GM12878 (cell line): ENCODE measurements at regions not wholly inside any gene's neighbourhood (a gene's known extent, or its start where the extent isn't known, plus 50 kb on each side); places are given as distances from the start of the nearest gene placed in this dataset.

Experiments
- ATAC-seq: fragments of 200-7000 bp; cut with Tn5 transposase; 3 replicates; pipeline ENCODE4 v1.9.1; 2020; ENCODE audit warnings: mild to moderate bottlenecking, moderate library complexity
- BruUV-seq: library from RNA; stranded (reverse); fragments of 400-500 nt; replicated peaks from 2 replicates; lab custom pipeline; 2021; lab: Mats Ljungman, UMichigan
- CTCF ChIA-PET: fragments of 300-600 bp; sonication (Branson Sonifier 250); formaldehyde crosslinking; extraction: SDS; loops from one replicate; lab custom pipeline; 2021; ENCODE audit warnings: inconsistent platforms; lab: Yijun Ruan, JAX
- POLR2A ChIA-PET: fragments of 350-600 bp; formaldehyde crosslinking; extraction: SDS; loops from one replicate; lab custom pipeline; 2021; ENCODE audit warnings: inconsistent platforms; lab: Charles Lee
- RAD21 ChIA-PET: fragments of 300-600 bp; sonication (Branson Sonifier 250); formaldehyde crosslinking; loops from one replicate; lab custom pipeline; 2023; ENCODE audit warnings: antibody characterized with exemption; ENCODE audit not compliant: unreplicated experiment; lab: Charles Lee
- SMC1A ChIA-PET: fragments of 300-600 bp; sonication (Branson Sonifier 250); formaldehyde crosslinking; loops from one replicate; lab custom pipeline; 2023; ENCODE audit not compliant: unreplicated experiment, uncharacterized antibody; lab: Charles Lee
- DNase-seq: peaks from one replicate; pipeline ENCODE4 v3.0.0-alpha.2; 2011; ENCODE audit warnings: low read depth, low spot score
- FAIRE-seq: peaks from 3 replicates; lab custom pipeline; 2011; peaks lifted over from hg19 to GRCh38; lab: Jason Lieb, UNC
- H2AFZ ChIP-seq: 2 replicates; pipeline ENCODE4 v1.6.0; 2011; ENCODE audit warnings: low read depth, low read length, control low read depth; ENCODE audit not compliant: control insufficient read depth
- H3K27ac ChIP-seq: 2 replicates; pipeline ENCODE4 v1.5.1; 2011; ENCODE audit warnings: control low read depth; ENCODE audit not compliant: control insufficient read depth, insufficient read depth
- H3K27me3 ChIP-seq, 2 experiments: replicated peaks in 1 of 2; 2 replicates each; pipeline versions ENCODE4 v1.6.0 to v1.6.1; 2011; ENCODE audit warnings: low read length in 1 of 2; ENCODE audit not compliant: control insufficient read depth in 2 of 2, insufficient read depth in 2 of 2
- H3K36me3 ChIP-seq, 2 experiments: 2 replicates each; pipeline ENCODE4 v1.5.1; 2011; ENCODE audit warnings: low read length in 1 of 2; ENCODE audit not compliant: control insufficient read depth in 2 of 2, insufficient read depth in 2 of 2
- H3K4me1 ChIP-seq: 2 replicates; pipeline ENCODE4 v1.6.1; 2011; ENCODE audit warnings: mild to moderate bottlenecking, low read length, moderate library complexity, mixed read lengths; ENCODE audit not compliant: control insufficient read depth, insufficient read depth
- H3K4me2 ChIP-seq: 2 replicates; pipeline ENCODE4 v1.6.0; 2011; ENCODE audit warnings: control low read depth; ENCODE audit not compliant: control insufficient read depth, insufficient read depth
- H3K4me3 ChIP-seq: fragments of 200-600 bp; sonication (generic); 2 replicates; pipeline ENCODE4 v1.5.1; 2016
- H3K79me2 ChIP-seq: 2 replicates; pipeline ENCODE4 v1.6.0; 2011; ENCODE audit warnings: low read length; ENCODE audit not compliant: control insufficient read depth, insufficient read depth
- H3K9ac ChIP-seq: 2 replicates; pipeline ENCODE4 v1.8.0; 2011; ENCODE audit warnings: low read length, control low read depth, mixed read lengths; ENCODE audit not compliant: control insufficient read depth, insufficient read depth
- H3K9me3 ChIP-seq: replicated peaks from 3 replicates; pipeline ENCODE4 v1.5.1; 2011; ENCODE audit warnings: mild to moderate bottlenecking, low read length; ENCODE audit not compliant: control insufficient read depth, insufficient read depth
- H4K20me1 ChIP-seq: 2 replicates; pipeline ENCODE4 v1.6.0; 2011; ENCODE audit not compliant: control insufficient read depth, insufficient read depth
- BCLAF1 ChIP-seq: fragments of 450-650 bp; IDR thresholded peaks from 2 replicates; pipeline ENCODE4 v1.6.1; 2017; ENCODE audit warnings: antibody characterized with exemption, mild to moderate bottlenecking, moderate library complexity
- CTCF ChIP-seq, 3 experiments: IDR thresholded peaks in 2 of 3; conservative IDR thresholded peaks in 1 of 3; 2 replicates each; pipeline ENCODE4 v1.5.1; 2011; ENCODE audit warnings: low read depth in 3 of 3, low read length in 3 of 3, mild to moderate bottlenecking in 3 of 3, control low read depth in 2 of 3, moderate library complexity in 2 of 3, inconsistent platforms in 1 of 3, mixed read lengths in 1 of 3; ENCODE audit not compliant: control insufficient read depth in 2 of 3, insufficient read depth in 1 of 3; ENCODE audit errors: extremely low read depth in 1 of 3
- PAX8 ChIP-seq: fragments of 450-650 bp; IDR thresholded peaks from 2 replicates; pipeline ENCODE4 v1.6.1; 2017; ENCODE audit warnings: mild to moderate bottlenecking, moderate library complexity
- RAD21 ChIP-seq: IDR thresholded peaks from 2 replicates; pipeline ENCODE4 v1.6.1; 2011; ENCODE audit warnings: mild to moderate bottlenecking, low read depth, low read length, moderate library complexity; ENCODE audit not compliant: insufficient read depth
- SMC3 ChIP-seq: IDR thresholded peaks from 2 replicates; pipeline ENCODE4 v1.6.1; 2011; ENCODE audit warnings: low read length, improper control_type of control experiment, borderline replicate concordance
- SPI1 ChIP-seq: IDR thresholded peaks from 2 replicates; pipeline ENCODE4 v1.6.1; 2011; ENCODE audit warnings: low read depth, mild to moderate bottlenecking, low read length, moderate library complexity, borderline replicate concordance; ENCODE audit not compliant: insufficient read depth
- SREBF1 ChIP-seq: IDR thresholded peaks from 2 replicates; pipeline ENCODE4 v1.6.1; 2012; ENCODE audit warnings: mild to moderate bottlenecking, low read length
- WGBS: methylation state at CpG from one replicate; pipeline ENCODE4 v1.1.6; 2016; ENCODE audit warnings: low lambda C conversion rate; ENCODE audit not compliant: insufficient replicate concordance, insufficient coverage; ENCODE audit errors: missing lambda C conversion rate; 5-methylcytosine and 5-hydroxymethylcytosine counted together
- in situ Hi-C: fragments of 300-500 bp; cut with MboI; formaldehyde crosslinking; loops from 9 replicates; pipeline ENCODE4 v1.14.3; 2018; ENCODE audit warnings: mixed read lengths
- intact Hi-C: fragments of 100-400 bp; cut with micrococcal nuclease; formaldehyde crosslinking; loops from one replicate; pipeline ENCODE4 v1.14.2; 2022; ENCODE audit not compliant: unreplicated experiment

GRCh38 chr16:6091021-6091420, 993.4 kb upstream of the EEF2KMT start:
- Histone ChIP-seq H3K36me3 (no peaks in the 10 kb centered on the region), H3K27me3 (no peaks in the 10 kb centered on the region), H3K79me2 (no peaks in the 10 kb centered on the region), H3K4me2 (no peak overlapping the region)
- ChIA-PET CTCF (interaction anchor here (1.6 kb wide), 1 partner anchor 9 kb away, joined by 4 read pairs; no protein-coding TSS in a partner anchor), RAD21 (no interaction called here)
- no peak for DNase-seq
- no TSS peak for BruUV-seq
- TF ChIP-seq SREBF1: no peak
- TF ChIP-seq PAX8: no peak
- no peak for TF ChIP-seq SPI1
- TF ChIP-seq, all 136 proteins: peak for 0
- intact Hi-C loops: no loop called here
- Histone ChIP-seq H3K9me3 (no peaks in the 10 kb centered on the region), H3K9ac (no peak overlapping the region), H4K20me1 (no peaks in the 10 kb centered on the region), H3K4me3 (no peak overlapping the region), H3K4me1 (no peaks in the 10 kb centered on the region), H2AFZ (no peak overlapping the region), H3K27ac (no peak overlapping the region)
- POLR2A ChIA-PET: no interaction called here
- ATAC-seq (no peak), FAIRE-seq (no peak)
- in situ Hi-C loops: no loop called here
- SMC1A ChIA-PET: no interaction called here
- WGBS: 13% methylated on average over 3 of the region's 3 CpGs

GRCh38 chr16:6081320-6081976, 983.9 kb upstream of the EEF2KMT start:
- Histone ChIP-seq H3K9ac (no peak overlapping the region), H3K27me3 (no peaks in the 10 kb centered on the region), H3K79me2 (no peaks in the 10 kb centered on the region), H4K20me1 (no peaks in the 10 kb centered on the region), H3K4me2 (no peak overlapping the region), H3K4me3 (no peak overlapping the region), H2AFZ (no peak overlapping the region), H3K27ac (no peak overlapping the region), H3K36me3 (no peaks in the 10 kb centered on the region), H3K4me1 (no peaks in the 10 kb centered on the region), H3K9me3 (no peaks in the 10 kb centered on the region; the same call in 2 of the 3 replicates)
- POLR2A ChIA-PET: no interaction called here
- CTCF ChIA-PET: interaction anchor here (0.5 to 2.1 kb wide), 17 partner anchors 10 to 845 kb away, joined by 3 to 14 read pairs (median 4); no protein-coding TSS in a partner anchor
- no peak for FAIRE-seq
- DNase-seq: no peak
- SMC1A ChIA-PET: interaction anchor here (2.0 kb wide), 1 partner anchor 561 kb away, joined by 6 read pairs; no protein-coding TSS in a partner anchor
- in situ Hi-C loops (no loop called here), intact Hi-C loops (no loop called here)
- 22% methylated on average over 5 of the region's 5 CpGs for WGBS
- no peak for ATAC-seq
- TF ChIP-seq CTCF (IDR thresholded peaks at IDR 0.05 in 2 of 3, conservative IDR thresholded peaks at IDR 0.05 in 1 of 3; ENCODE audit: control insufficient read depth in 2 of 3, extremely low read depth in 1 of 3, insufficient read depth in 1 of 3, low read depth in 3 of 3, low read length in 3 of 3): peak; percentile 41 to 57 (median 44); a peak in 5 of 6 replicates
- no peak for TF ChIP-seq BCLAF1
- TF ChIP-seq RAD21: peak; percentile 35; the same call in 1 of the 2 replicates
- peak; percentile 21; the same call in 1 of the 2 replicates for TF ChIP-seq SMC3
- no TSS peak for BruUV-seq
- RAD21 ChIA-PET: interaction anchor here (1.3 kb wide), 1 partner anchor 65 kb away, joined by 5 read pairs; no protein-coding TSS in a partner anchor
